ENCODE measurements at regions not wholly inside any gene's neighbourhood (a gene's known extent, or its start where the extent isn't known, plus 50 kb on each side); places are given as distances from the start of the nearest gene placed in this dataset.

DNA sequence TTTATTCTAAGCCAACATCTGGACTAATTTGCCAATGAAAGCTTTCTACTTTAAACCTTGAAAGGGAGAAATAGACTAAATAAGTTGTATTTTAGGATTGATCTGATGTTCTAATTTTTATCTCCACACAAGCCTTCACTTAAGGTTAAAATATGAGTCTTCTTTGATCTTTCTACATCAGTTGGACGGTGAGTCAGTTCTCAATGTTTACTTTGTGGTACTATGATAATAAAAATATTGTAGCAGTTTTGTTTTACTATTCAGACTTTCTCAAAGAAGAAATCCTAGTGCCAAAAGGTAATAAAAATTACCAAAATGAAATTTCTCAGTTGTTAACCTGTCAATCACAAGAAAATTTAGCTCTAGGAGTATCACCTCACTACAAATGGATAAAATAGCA lies 203.5 kb upstream of the RGMB start:
- no peaks in the 10 kb centered on the region for H3F3A ChIP-seq (ENCODE audit: insufficient read depth, low read length)
- no peak overlapping the region for H3K4me3 ChIP-seq (ENCODE audit: low read depth, low read length, poor library complexity, severe bottlenecking)
- H3K9me2 ChIP-seq (ENCODE audit: low read depth, low read length): no peaks in the 10 kb centered on the region
- H3K36me3 ChIP-seq (ENCODE audit: insufficient read depth, low read length): no peaks in the 10 kb centered on the region
- H3K79me2 ChIP-seq (ENCODE audit: insufficient read depth, low read length): no peaks in the 10 kb centered on the region
- H4K20me1 ChIP-seq (ENCODE audit: insufficient read depth, low read length): no peaks in the 10 kb centered on the region
- H3K9ac ChIP-seq (ENCODE audit: low read length): no peak overlapping the region
- H2AFZ ChIP-seq (ENCODE audit: low read length): no peak overlapping the region
- TF ChIP-seq, protein P1, sequence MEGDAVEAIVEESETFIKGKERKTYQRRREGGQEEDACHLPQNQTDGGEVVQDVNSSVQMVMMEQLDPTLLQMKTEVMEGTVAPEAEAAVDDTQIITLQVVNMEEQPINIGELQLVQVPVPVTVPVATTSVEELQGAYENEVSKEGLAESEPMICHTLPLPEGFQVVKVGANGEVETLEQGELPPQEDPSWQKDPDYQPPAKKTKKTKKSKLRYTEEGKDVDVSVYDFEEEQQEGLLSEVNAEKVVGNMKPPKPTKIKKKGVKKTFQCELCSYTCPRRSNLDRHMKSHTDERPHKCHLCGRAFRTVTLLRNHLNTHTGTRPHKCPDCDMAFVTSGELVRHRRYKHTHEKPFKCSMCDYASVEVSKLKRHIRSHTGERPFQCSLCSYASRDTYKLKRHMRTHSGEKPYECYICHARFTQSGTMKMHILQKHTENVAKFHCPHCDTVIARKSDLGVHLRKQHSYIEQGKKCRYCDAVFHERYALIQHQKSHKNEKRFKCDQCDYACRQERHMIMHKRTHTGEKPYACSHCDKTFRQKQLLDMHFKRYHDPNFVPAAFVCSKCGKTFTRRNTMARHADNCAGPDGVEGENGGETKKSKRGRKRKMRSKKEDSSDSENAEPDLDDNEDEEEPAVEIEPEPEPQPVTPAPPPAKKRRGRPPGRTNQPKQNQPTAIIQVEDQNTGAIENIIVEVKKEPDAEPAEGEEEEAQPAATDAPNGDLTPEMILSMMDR (IDR thresholded peaks at IDR 0.05; ENCODE audit: low read length): no peak
- no peak for TF ChIP-seq EZH2 (IDR thresholded peaks at IDR 0.05; ENCODE audit: borderline replicate concordance, low read length)
- H3K4me2 ChIP-seq (ENCODE audit: low read length): no peak overlapping the region
- H3K27ac ChIP-seq (ENCODE audit: low read depth, low read length, poor library complexity, severe bottlenecking): no peak overlapping the region
- no peaks in the 10 kb centered on the region for H3K27me3 ChIP-seq (ENCODE audit: insufficient read depth, low read length)
- no peaks in the 10 kb centered on the region for H3K9me3 ChIP-seq (ENCODE audit: low read length)
- no peaks in the 10 kb centered on the region for H3K4me1 ChIP-seq (ENCODE audit: insufficient read depth, low read length, severe bottlenecking)

DNA sequence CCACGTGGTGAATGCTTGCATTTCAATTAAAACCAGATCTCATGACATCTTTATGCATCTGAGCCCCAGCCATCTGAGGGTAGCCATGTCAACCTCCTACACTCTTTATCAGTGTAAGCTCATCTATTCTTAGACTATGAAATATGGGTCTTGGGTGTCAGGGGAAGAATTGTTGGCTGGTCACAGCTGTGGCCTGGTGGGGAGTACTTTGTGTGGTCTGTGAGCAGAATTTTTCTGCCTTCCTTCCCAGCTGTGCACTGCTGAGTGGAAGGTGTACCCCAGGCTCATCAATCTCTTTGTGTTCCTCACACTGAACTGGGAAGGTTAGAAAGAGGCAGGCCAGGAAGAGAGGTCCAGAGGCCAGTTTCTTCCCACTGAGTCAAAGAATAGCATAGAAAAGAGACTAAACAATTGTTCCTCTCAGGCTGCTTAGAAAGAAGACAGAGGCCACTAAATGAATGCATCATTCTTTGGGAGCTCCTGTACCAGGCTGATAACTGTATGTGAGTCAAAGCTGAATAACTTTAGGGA lies 202.7 kb upstream of the RGMB start:
- H2AFZ ChIP-seq (ENCODE audit: low read length): no peak overlapping the region
- H3K9ac ChIP-seq (ENCODE audit: low read length): no peak overlapping the region
- H3K79me2 ChIP-seq (ENCODE audit: insufficient read depth, low read length): no peaks in the 10 kb centered on the region
- no peaks in the 10 kb centered on the region for H4K20me1 ChIP-seq (ENCODE audit: insufficient read depth, low read length)
- H3K4me2 ChIP-seq (ENCODE audit: low read length): no peak overlapping the region
- no peak overlapping the region for H3K4me3 ChIP-seq (ENCODE audit: low read depth, low read length, poor library complexity, severe bottlenecking)
- H3K27me3 ChIP-seq (ENCODE audit: insufficient read depth, low read length): no peaks in the 10 kb centered on the region
- no peak overlapping the region for H3K27ac ChIP-seq (ENCODE audit: low read depth, low read length, poor library complexity, severe bottlenecking)
- no peaks in the 10 kb centered on the region for H3K36me3 ChIP-seq (ENCODE audit: insufficient read depth, low read length)
- no peaks in the 10 kb centered on the region for H3K9me2 ChIP-seq (ENCODE audit: low read depth, low read length)
- H3F3A ChIP-seq (ENCODE audit: insufficient read depth, low read length): no peaks in the 10 kb centered on the region
- no peaks in the 10 kb centered on the region for H3K4me1 ChIP-seq (ENCODE audit: insufficient read depth, low read length, severe bottlenecking)
- TF ChIP-seq, protein P1 (IDR thresholded peaks at IDR 0.05; ENCODE audit: low read length): no peak
- TF ChIP-seq EZH2 (IDR thresholded peaks at IDR 0.05; ENCODE audit: borderline replicate concordance, low read length): no peak
- no peaks in the 10 kb centered on the region for H3K9me3 ChIP-seq (ENCODE audit: low read length)

DNA sequence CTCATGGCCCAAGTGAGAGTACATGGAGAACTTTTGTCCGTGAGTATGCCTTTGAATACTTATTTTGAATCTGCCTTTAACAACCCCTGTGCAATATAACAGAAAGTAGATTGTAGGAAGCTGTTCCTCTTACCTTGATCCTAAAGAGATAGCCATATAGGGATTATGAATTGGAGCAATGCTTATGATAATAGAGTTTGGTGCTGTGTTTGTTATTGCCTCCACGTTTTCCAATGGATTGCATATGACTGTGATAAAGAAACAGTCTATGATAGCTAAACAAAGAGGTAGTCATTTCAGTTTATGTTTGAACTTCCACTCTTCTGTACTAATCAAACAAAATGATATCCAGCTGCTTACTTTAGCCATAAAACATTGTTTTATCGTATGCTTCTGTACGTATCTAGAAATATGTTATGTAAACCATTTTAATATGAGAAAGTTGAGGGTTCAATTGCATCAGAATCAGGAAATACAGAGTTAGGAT lies 199.6 kb upstream of the RGMB start:
- H3K4me2 ChIP-seq (ENCODE audit: low read length): no peak overlapping the region
- H4K20me1 ChIP-seq (ENCODE audit: insufficient read depth, low read length): no peaks in the 10 kb centered on the region
- no peaks in the 10 kb centered on the region for H3K4me1 ChIP-seq (ENCODE audit: insufficient read depth, low read length, severe bottlenecking)
- no peaks in the 10 kb centered on the region for H3K9me2 ChIP-seq (ENCODE audit: low read depth, low read length)
- H3F3A ChIP-seq (ENCODE audit: insufficient read depth, low read length): no peaks in the 10 kb centered on the region
- H3K4me3 ChIP-seq (ENCODE audit: low read depth, low read length, poor library complexity, severe bottlenecking): no peak overlapping the region
- TF ChIP-seq, protein P1 (IDR thresholded peaks at IDR 0.05; ENCODE audit: low read length): no peak
- TF ChIP-seq EZH2 (IDR thresholded peaks at IDR 0.05; ENCODE audit: borderline replicate concordance, low read length): no peak
- no peaks in the 10 kb centered on the region for H3K9me3 ChIP-seq (ENCODE audit: low read length)
- H2AFZ ChIP-seq (ENCODE audit: low read length): no peak overlapping the region
- H3K79me2 ChIP-seq (ENCODE audit: insufficient read depth, low read length): no peaks in the 10 kb centered on the region
- H3K9ac ChIP-seq (ENCODE audit: low read length): no peak overlapping the region
- no peak overlapping the region for H3K27ac ChIP-seq (ENCODE audit: low read depth, low read length, poor library complexity, severe bottlenecking)
- no peaks in the 10 kb centered on the region for H3K27me3 ChIP-seq (ENCODE audit: insufficient read depth, low read length)
- no peaks in the 10 kb centered on the region for H3K36me3 ChIP-seq (ENCODE audit: insufficient read depth, low read length)

Measured in OCI-LY1 (cell line).